SW 1271 (cell line): ENCODE measurements at regions not wholly inside any gene's neighbourhood (a gene's known extent, or its start where the extent isn't known, plus 50 kb on each side); places are given as distances from the start of the nearest gene placed in this dataset.
A peak's percentile ranks its signal among the peaks of the same experiment; 100 is the strongest.
"Not testable (repeated sequence)": the region's sequence is repeated elsewhere in the genome, so short reads cannot be mapped to it uniquely, and the experiment has no call there.

Experiments
- DNase-seq, 2 experiments: peaks; one replicate each; lab custom pipeline; 2025; lab: John Stamatoyannopoulos, UW

DNA sequence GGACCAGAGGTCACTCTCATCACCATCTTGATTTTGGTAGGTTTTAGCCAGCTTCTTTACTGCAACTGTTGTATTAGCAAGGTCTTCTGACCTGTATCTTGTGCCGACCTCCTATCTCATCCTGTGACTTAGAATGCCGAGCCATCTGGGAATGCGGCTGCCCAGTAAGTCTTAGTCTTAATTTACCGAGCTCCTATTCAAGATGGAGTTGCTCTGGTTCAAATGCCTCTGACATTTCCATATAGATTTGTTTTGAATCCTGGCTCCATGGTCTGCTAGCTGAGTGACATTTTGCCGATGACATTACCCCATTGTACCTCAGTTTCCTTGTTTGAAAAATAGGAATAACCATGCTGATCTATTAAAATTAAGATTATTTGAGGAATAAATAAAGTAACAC is 193.9 kb upstream of the HMCN1 start:
- DNase-seq, result no peak

- DNase-seq, result no peak
These were observed 194.8 kb upstream of the HMCN1 start for GRCh38 chr1:185539277-185539943.

- DNase-seq, result not testable (repeated sequence)
These were observed 195.8 kb upstream of the HMCN1 start for GRCh38 chr1:185538309-185538898.

- no peak for DNase-seq
These were observed 196.6 kb upstream of the HMCN1 start for GRCh38 chr1:185537596-185537995.

- DNase-seq, result no peak
These were observed 197.8 kb upstream of the HMCN1 start for GRCh38 chr1:185536165-185536920.

DNA sequence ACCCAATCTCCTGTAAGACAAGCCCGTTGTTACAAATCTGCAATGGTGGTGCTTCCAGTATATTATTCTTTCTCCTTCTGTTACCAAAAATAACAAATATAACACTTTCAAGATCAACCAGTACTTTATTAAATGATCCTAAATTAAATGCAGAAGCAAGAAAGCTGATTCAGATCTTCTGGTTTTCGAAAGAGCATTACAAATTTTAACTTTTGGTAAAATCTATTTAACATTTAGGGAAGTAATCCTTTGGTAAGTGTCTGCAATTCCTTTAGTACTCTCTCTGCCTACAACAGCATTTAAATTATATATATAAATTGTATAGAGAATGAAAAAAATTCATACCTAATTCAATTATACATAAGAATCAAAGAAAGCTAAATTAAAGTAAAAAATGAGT is 198.6 kb upstream of the HMCN1 start:
- no peak for DNase-seq

DNA sequence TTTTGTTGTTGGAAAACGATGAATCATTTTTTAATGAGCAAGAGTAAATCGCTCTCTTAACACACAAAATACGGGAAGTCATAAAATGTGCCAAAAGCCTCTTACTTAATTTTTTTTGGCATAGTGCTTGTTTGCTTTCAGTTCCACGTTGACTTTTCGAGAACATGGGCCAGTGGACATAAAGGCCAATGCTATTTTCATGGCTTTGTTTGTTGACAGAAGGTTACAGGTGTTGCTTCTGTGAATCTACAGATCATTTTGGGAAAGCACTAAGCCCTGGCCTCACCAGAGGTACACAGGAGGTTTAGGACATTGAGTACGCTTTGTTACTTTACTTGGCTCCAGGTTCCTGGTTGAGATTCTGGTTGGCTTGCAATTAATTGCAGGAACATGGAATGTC is 199.4 kb upstream of the HMCN1 start:
- no peak for DNase-seq

GRCh38 chr1:185533596-185533995 is 200.6 kb upstream of the HMCN1 start:
- DNase-seq, result no peak

DNA sequence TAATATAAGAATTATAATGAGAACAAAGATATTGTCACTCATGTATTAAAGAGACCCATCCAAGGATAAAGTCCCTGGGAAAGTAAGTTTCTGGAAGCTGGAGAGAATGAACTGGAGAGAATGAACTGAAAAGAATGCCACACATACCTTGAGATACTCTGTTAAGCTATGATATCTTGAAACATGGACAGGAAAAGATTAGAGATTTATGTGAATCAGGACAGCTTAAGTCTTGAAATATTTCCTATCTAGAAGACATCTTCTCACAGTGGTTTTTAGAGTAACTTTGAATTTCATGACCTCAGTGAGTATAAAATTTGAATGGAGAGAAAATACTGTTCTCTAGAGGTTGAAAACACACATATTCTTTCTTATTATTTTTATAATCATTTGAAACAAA is 201.3 kb upstream of the HMCN1 start:
- no peak for DNase-seq

- DNase-seq, result no peak
These were observed 202.4 kb upstream of the HMCN1 start for GRCh38 chr1:185531838-185532237.

DNA sequence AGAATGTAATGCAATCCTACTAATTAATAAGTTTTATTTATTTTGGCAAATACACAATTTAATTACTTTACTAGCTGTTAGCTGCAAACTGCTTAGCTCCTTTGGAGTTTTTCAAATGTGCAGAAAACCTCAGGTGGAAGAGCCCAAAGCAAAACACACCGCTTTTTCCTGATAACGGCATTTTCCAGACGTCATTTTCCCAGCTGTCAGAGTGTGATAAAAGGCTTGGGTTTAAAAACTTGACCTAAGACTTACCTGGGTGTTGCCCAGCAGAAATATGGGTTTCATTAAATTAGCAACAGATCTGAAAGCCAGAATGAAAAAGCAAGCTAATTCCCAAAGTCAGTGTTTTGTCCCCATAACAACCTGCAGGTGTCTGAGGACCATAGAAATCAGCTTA is 204.0 kb upstream of the HMCN1 start:
- no peak for DNase-seq

GRCh38 chr1:185529673-185530072 is 204.5 kb upstream of the HMCN1 start:
- DNase-seq, result no peak

GRCh38 chr1:185528084-185528676 is 206.0 kb upstream of the HMCN1 start:
- DNase-seq, result no peak

DNA sequence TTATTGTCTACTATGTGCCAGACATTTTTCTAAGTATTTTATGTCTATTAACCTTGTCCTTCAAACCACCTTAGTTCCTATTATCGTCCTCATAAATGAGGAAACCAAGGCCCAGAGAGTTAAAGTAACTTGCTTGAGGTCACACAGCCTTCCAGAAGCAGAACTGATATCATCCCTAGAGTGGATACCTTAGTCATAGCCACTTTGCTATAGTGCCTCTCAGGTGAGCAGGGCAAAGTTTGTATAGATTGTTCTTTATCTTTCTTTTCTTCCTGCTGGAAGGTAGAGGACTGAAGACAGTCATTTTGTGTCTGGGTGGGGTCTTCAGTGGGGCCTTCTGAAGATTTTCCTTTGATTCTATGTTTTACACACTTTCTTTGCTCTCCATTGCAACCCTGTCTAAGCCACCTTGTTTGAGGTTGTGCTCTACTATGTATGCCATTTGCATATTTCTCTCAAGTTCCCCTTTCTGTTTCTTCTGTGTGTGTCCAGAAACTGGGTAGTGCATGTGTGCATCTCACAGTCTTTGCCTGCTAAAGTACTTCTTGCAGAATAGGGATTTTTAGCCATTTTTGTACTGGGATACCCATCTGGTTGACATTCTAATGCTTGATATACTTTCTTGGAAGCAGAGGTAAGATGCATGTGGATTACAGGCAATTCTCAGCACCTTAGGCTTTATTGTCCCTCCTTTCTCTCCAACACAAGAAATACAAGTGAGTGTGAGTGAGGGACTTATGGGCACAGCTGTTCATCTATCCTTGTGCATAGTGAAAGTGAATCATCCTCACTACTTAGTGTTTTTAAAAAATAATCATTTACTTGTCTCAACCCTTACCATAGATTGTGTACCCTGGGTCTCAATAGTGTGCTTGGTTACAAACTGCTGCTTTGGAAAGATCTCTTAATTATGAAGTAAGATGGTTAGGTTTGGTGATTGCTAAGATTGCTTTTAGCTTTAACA is 207.6 kb upstream of the HMCN1 start:
- DNase-seq, result no peak

DNA sequence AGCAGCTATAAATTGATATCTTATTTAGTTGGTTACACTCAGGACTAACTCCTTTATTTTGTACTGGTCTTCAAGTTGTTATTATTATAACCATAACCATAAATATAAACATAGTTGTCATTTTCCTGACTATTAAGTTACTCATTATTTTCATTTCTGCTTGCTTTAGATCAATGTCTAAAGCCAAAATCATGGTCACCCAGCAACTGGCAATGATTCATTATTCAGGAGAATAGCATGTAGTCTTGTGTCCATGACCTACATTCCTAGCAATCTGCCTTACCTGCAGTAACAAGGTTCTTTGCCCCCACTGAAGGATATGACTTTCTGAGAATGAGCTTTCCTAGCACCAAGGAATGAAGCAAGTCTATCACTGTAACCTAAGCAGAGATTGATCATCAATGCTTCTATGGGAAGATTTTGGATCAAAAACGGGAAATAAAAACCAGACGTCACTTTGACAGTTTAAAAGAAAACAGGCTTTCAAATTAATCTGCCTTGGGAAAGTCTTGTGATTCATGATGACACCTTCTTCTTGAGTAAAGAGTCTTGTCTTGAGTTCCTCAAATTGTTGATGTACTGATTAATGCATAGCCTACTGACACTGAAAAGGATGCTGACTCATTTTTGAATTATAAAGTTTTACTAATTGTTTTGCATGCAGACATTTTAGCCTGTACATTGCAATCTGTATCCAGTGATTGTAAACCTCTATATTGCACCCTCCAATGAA is 203.3 kb upstream of the IVNS1ABP start:
- DNase-seq, result no peak

DNA sequence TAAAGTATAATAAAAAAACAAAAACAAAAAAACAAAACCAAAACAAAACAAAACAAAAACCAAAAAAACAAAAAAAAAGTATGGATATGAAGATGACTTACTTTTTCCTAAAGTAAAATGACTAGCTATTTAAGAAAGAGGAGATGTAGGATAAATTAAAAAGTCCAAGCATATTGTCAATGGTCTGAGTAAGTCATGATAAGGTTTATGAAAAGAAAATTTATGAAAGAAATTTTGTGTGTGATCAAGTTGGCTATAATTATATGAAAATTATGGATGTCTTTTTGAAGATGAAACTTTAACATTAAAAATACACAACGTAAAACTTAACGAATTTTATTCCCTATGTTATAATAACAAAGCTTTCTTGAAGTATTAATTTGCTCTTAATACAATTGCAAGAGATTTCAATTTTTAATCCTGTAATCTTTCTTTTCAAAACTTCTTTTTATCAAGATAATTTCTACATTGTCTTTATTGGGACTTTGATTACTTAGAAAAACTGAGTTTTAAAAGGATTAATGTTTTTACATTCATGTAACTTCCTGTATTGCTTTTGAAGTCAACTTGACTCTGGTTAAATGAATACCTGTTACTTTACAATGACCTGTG is 200.9 kb upstream of the IVNS1ABP start:
- DNase-seq, result peak in 1 of 2 experiments; percentile 5

DNA sequence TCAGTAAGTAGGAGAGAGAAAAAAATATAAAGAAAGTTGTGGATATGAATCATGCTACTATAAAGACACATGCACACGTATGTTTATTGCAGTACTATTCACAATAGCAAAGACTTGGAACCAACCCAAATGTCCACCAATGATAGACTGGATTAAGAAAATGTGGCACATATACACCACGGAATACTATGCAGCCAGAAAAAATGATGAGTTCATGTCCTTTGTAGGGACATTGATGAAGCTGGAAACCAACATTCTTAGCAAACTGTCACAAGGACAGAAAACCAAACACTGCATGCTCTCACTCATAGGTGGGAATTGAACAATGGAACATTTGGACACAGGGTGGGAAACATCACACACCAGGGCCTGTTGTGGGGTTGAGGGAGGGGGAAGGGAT is 200.3 kb upstream of the IVNS1ABP start:
- not testable (repeated sequence) for DNase-seq

- no peak for DNase-seq
These were observed 198.7 kb upstream of the IVNS1ABP start for GRCh38 chr1:185515696-185516095.

GRCh38 chr1:185514311-185514710 is 197.3 kb upstream of the IVNS1ABP start:
- DNase-seq, result no peak

DNA sequence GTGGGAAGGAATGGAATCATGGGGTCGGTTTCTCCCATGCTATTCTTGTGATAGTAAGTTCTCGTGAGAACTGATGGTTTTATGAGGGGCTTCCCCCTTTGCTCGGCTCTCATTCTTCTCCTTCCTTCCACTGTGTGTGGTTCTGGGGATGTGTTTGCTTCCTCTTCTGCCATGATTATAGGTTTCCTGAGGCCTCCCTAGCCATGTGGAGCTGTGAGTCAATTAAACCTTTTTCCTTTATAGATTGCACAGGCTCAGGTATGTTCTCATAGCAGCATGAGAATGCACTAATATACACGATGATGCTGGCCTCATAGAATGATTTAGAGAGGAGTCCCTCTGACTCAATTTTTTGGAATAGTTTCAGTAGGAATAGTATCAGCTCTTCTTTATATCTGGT is 195.4 kb upstream of the IVNS1ABP start:
- DNase-seq, result no peak

DNA sequence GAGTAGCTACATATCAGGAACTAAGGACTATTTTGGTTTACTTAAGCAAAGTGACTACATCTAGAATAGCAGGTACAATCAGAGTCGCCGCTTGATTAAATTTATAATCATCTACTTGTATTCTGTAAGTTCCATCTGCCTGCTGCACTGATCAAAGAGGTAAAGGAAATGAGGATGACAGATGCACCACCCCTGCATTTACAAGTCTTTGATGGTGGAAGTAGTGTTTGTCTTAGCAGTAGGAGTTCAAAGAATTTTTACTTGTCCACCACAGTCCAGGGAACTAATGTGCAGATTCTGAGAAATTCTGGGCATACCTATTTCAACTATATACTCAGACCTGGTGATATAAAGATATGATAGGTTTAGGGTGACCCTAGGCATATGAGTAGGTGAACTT is 184.1 kb upstream of the IVNS1ABP start:
- no peak for DNase-seq
